Upper lobe of left lung (tissue), 4 donors: ENCODE measurements at regions not wholly inside any gene's neighbourhood (a gene's known extent, or its start where the extent isn't known, plus 50 kb on each side); places are given as distances from the start of the nearest gene placed in this dataset.

Experiments used
- CTCF ChIP-seq, 6 experiments: fragments of 450-650 bp in 4 of 6; fragments of 200-600 bp in 2 of 6; sonication (generic) in 2 of 6; IDR thresholded peaks; one replicate each; pipeline ENCODE4 v1.5.1; 2016 to 2019; ENCODE audit warnings: antibody characterized with exemption in 6 of 6
- EP300 ChIP-seq, 4 donors: sonication (generic); formaldehyde crosslinking; IDR thresholded peaks; one replicate each; pipeline ENCODE4 v1.5.1; 2017; ENCODE audit warnings: antibody characterized with exemption in 4 of 4, control low read depth in 2 of 4
- POLR2A ChIP-seq, 4 donors: fragments of 450-650 bp; IDR thresholded peaks; one replicate each; pipeline ENCODE4 v1.5.1; 2016 to 2017; ENCODE audit warnings: antibody characterized with exemption in 4 of 4, mild to moderate bottlenecking in 2 of 4
- POLR2AphosphoS5 ChIP-seq, 2 donors: sonication (generic); formaldehyde crosslinking; IDR thresholded peaks; one replicate each; pipeline ENCODE4 v1.5.1; 2017; ENCODE audit warnings: antibody characterized with exemption in 2 of 2

GRCh38 chr7:145331522-145331921 is 495.7 kb upstream of the TPK1 start:
- TF ChIP-seq CTCF (IDR thresholded peaks at IDR 0.05), result no peak
- TF ChIP-seq POLR2A (IDR thresholded peaks at IDR 0.05), result no peak
- TF ChIP-seq POLR2AphosphoS5 (IDR thresholded peaks at IDR 0.05), result no peak
- TF ChIP-seq EP300 (IDR thresholded peaks at IDR 0.05), result no peak
